ENCODE measurements at regions not wholly inside any gene's neighbourhood (a gene's known extent, or its start where the extent isn't known, plus 50 kb on each side); places are given as distances from the start of the nearest gene placed in this dataset.

DNA sequence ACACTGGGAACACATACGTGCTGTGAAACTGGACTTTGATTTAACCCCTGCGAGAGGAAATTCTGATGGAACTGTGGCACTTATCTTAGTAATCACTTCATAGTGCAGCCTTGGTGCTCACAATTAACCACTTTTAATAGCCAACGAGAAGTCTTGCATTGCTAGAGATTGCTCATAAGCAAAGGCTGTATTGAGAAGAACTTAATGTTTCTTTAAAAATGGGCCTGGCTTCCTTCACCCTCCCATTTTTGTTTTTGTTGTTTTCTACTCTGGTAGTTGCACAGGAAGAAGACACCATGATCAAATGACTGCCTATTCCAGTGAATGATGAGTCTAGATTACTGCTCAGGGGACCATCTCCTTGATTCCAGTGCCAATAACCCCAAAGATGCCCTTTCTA lies 52.5 kb upstream of the NKAP start:
- H3K4me1 ChIP-seq, result peaks cover 0 to 11% of the 10 kb centered on the region in 2 donors
- DNase-seq (ENCODE audit: low spot score), result no peak
- H3K36me3 ChIP-seq, result no peaks in the 10 kb centered on the region
- no peak overlapping the region for H3K4me3 ChIP-seq
- H3K27me3 ChIP-seq, result peaks cover 16 to 32% of the 10 kb centered on the region in 2 donors
- no peaks in the 10 kb centered on the region for H3K9me3 ChIP-seq
- no peak overlapping the region for H3K27ac ChIP-seq
- TF ChIP-seq CTCF (IDR thresholded peaks at IDR 0.05), result no peak

All from right atrium auricular region (tissue), 2 donors.